ENCODE measurements at regions not wholly inside any gene's neighbourhood (a gene's known extent, or its start where the extent isn't known, plus 50 kb on each side); places are given as distances from the start of the nearest gene placed in this dataset.

- DNase-seq (ENCODE audit: low read depth): no peak
- no peak overlapping the region for H3K4me3 ChIP-seq (ENCODE audit: low read depth, low read length)
- no peak for TF ChIP-seq CTCF (IDR thresholded peaks at IDR 0.05; ENCODE audit: low read depth, low read length, missing control alignments)
- in situ Hi-C loops (cut with HindIII; ENCODE audit: low sequenced_read_pairs): no loop called here
Observed at GRCh38 chr5:116685069-116685468, 110.4 kb upstream of the SEMA6A start.

- no peak overlapping the region for H3K4me3 ChIP-seq (ENCODE audit: low read depth, low read length)
- in situ Hi-C loops (cut with HindIII; ENCODE audit: low sequenced_read_pairs): no loop called here
- TF ChIP-seq CTCF (IDR thresholded peaks at IDR 0.05; ENCODE audit: low read depth, low read length, missing control alignments): no peak
- no peak for DNase-seq (ENCODE audit: low read depth)
Observed at GRCh38 chr5:116681334-116682013, 106.9 kb upstream of the SEMA6A start.

DNA sequence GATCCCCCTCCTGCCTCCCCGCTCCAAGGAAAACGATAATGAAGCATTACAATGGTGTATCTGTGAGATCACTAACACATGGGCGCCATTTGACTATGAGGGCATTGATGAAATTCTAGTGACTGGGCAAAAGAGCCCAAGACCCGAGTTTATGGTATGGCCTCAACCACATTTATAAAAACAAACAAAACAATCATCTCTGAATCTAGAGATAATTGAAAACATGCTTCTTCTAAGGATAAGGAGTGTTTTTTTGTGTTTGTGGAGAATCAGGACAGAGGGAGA lies 100.9 kb upstream of the SEMA6A start:
- DNase-seq (ENCODE audit: low read depth): no peak
- H3K4me3 ChIP-seq (ENCODE audit: low read depth, low read length): no peak overlapping the region
- in situ Hi-C loops (cut with HindIII; ENCODE audit: low sequenced_read_pairs): no loop called here
- TF ChIP-seq CTCF (IDR thresholded peaks at IDR 0.05; ENCODE audit: low read depth, low read length, missing control alignments): no peak

GRCh38 chr5:116674881-116675625 lies 100.4 kb upstream of the SEMA6A start:
- TF ChIP-seq CTCF (IDR thresholded peaks at IDR 0.05; ENCODE audit: low read depth, low read length, missing control alignments): no peak
- no peak overlapping the region for H3K4me3 ChIP-seq (ENCODE audit: low read depth, low read length)
- in situ Hi-C loops (cut with HindIII; ENCODE audit: low sequenced_read_pairs): no loop called here
- no peak for DNase-seq (ENCODE audit: low read depth)

DNA sequence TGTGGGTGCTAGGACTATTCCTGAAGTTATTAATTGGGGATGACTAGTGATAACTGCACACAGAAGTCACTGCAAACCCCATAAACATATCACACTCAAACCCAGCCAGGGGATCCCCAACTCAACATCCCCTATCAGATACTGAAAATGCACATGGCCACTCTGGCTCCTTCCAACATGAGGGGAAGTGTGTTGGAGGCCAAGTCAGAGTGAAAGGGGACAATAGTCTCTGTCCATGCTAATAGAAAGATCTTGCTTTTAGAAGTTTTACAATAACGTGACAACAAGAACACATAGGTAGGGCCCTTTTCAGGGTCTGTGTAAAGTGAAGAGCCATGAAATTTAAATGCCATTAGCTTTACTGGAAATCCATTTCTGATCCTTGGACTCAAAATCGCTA lies 98.8 kb upstream of the SEMA6A start:
- TF ChIP-seq CTCF (IDR thresholded peaks at IDR 0.05; ENCODE audit: low read depth, low read length, missing control alignments): no peak
- no peak for DNase-seq (ENCODE audit: low read depth)
- in situ Hi-C loops (cut with HindIII; ENCODE audit: low sequenced_read_pairs): no loop called here
- no peak overlapping the region for H3K4me3 ChIP-seq (ENCODE audit: low read depth, low read length)

GRCh38 chr5:116672203-116672602 lies 97.6 kb upstream of the SEMA6A start:
- TF ChIP-seq CTCF (IDR thresholded peaks at IDR 0.05; ENCODE audit: low read depth, low read length, missing control alignments): no peak
- in situ Hi-C loops (cut with HindIII; ENCODE audit: low sequenced_read_pairs): no loop called here
- no peak for DNase-seq (ENCODE audit: low read depth)
- H3K4me3 ChIP-seq (ENCODE audit: low read depth, low read length): no peak overlapping the region
